Astrocyte of the cerebellum (primary cell): ENCODE measurements at regions not wholly inside any gene's neighbourhood (a gene's known extent, or its start where the extent isn't known, plus 50 kb on each side); places are given as distances from the start of the nearest gene placed in this dataset.
A peak's percentile ranks its signal among the peaks of the same experiment; 100 is the strongest.
"Not testable (repeated sequence)": the region's sequence is repeated elsewhere in the genome, so short reads cannot be mapped to it uniquely, and the experiment has no call there.

Experiments used
- DNase-seq: peaks from one replicate; pipeline ENCODE4 v3.0.0-alpha.2; 2011; ENCODE audit warnings: low read depth
- H3K4me3 ChIP-seq: 2 replicates; pipeline ENCODE4 v1.5.1; 2011; ENCODE audit warnings: mild to moderate bottlenecking, low read depth, low read length, moderate library complexity
- CTCF ChIP-seq: IDR thresholded peaks from 2 replicates; pipeline ENCODE4 v1.5.1; 2012; ENCODE audit warnings: low read length, low read depth, moderate library complexity, mild to moderate bottlenecking; ENCODE audit errors: missing control alignments
- in situ Hi-C: cut with HindIII; loops from 2 replicates; pipeline ENCODE4 v1.10.0; 2017; ENCODE audit warnings: low sequenced_read_pairs

GRCh38 chr2:53500181-53500580 lies 267.4 kb upstream of the CHAC2 start:
- TF ChIP-seq CTCF, result no peak
- no peak overlapping the region for H3K4me3 ChIP-seq
- in situ Hi-C loops, result no loop called here
- DNase-seq, result no peak

GRCh38 chr2:53498210-53498609 lies 269.4 kb upstream of the CHAC2 start:
- in situ Hi-C loops, result no loop called here
- peak; percentile 20 for DNase-seq
- TF ChIP-seq CTCF, result no peak
- no peak overlapping the region for H3K4me3 ChIP-seq

- no peak overlapping the region for H3K4me3 ChIP-seq
- DNase-seq, result no peak
- TF ChIP-seq CTCF, result no peak
- in situ Hi-C loops, result no loop called here
Measured at GRCh38 chr2:53497020-53497419, 270.6 kb upstream of the CHAC2 start.

- H3K4me3 ChIP-seq, result no peak overlapping the region
- TF ChIP-seq CTCF, result no peak
- in situ Hi-C loops, result no loop called here
- DNase-seq, result no peak
Measured at GRCh38 chr2:53493210-53493609, 274.4 kb upstream of the CHAC2 start.

- no peak for TF ChIP-seq CTCF
- in situ Hi-C loops, result no loop called here
- no peak for DNase-seq
- H3K4me3 ChIP-seq, result no peak overlapping the region
Measured at GRCh38 chr2:53490659-53491058, 276.9 kb upstream of the CHAC2 start.

- DNase-seq, in situ Hi-C loops, H3K4me3 ChIP-seq: not testable (repeated sequence)
Measured at GRCh38 chr2:53486185-53486899, 281.3 kb upstream of the CHAC2 start.

- TF ChIP-seq CTCF, result no peak
- in situ Hi-C loops, result no loop called here
- no peak overlapping the region for H3K4me3 ChIP-seq
- DNase-seq, result no peak
Measured at GRCh38 chr2:53485021-53485728, 282.4 kb upstream of the CHAC2 start.
